Activated B cell treated with CpG ODN at 0.5 μM for 24 hours (primary cell): ENCODE measurements at regions not wholly inside any gene's neighbourhood (a gene's known extent, or its start where the extent isn't known, plus 50 kb on each side); places are given as distances from the start of the nearest gene placed in this dataset.

ENCODE experiments used
- ATAC-seq: fragments of 200-7000 bp; cut with Tn5 transposase; one replicate; pipeline ENCODE4 v1.10.0; 2021; ENCODE audit warnings: low read depth, mild to moderate bottlenecking, moderate library complexity
- CTCF ChIA-PET: fragments of 350-600 bp; sonication (Branson Sonifier 250); formaldehyde crosslinking; loops from one replicate; lab custom pipeline; 2021; ENCODE audit warnings: antibody characterized with exemption; lab: Charles Lee
- POLR2A ChIA-PET: fragments of 350-600 bp; sonication (Branson Sonifier 250); formaldehyde crosslinking; loops from one replicate; lab custom pipeline; 2021; ENCODE audit warnings: antibody characterized with exemption; lab: Charles Lee
- DNase-seq: peaks from one replicate; pipeline ENCODE4 v3.0.0; 2022
- H3K27ac Mint-ChIP-seq: one replicate; pipeline ENCODE4 v1.8.0; 2020; ENCODE audit warnings: mixed read lengths
- H3K27me3 Mint-ChIP-seq: one replicate; pipeline ENCODE4 v1.8.0; 2021; ENCODE audit warnings: mixed read lengths
- H3K36me3 Mint-ChIP-seq: one replicate; pipeline ENCODE4 v1.8.0; 2021; ENCODE audit warnings: low read depth, mixed read lengths
- H3K4me1 Mint-ChIP-seq: one replicate; pipeline ENCODE4 v1.8.0; 2021; ENCODE audit warnings: mixed read lengths
- H3K4me3 Mint-ChIP-seq: one replicate; pipeline ENCODE4 v1.8.0; 2020; ENCODE audit warnings: mild to moderate bottlenecking, mixed read lengths
- H3K9me3 Mint-ChIP-seq: one replicate; pipeline ENCODE4 v1.8.0; 2020; ENCODE audit warnings: mixed read lengths
- CTCF ChIP-seq: fragments of 200-600 bp; IDR thresholded peaks from one replicate; pipeline ENCODE4 v1.8.0; 2022; ENCODE audit warnings: antibody characterized with exemption, mild to moderate bottlenecking
- intact Hi-C: fragments of 100-400 bp; cut with micrococcal nuclease; formaldehyde crosslinking; loops from one replicate; pipeline ENCODE4 v1.15.1; 2024

DNA sequence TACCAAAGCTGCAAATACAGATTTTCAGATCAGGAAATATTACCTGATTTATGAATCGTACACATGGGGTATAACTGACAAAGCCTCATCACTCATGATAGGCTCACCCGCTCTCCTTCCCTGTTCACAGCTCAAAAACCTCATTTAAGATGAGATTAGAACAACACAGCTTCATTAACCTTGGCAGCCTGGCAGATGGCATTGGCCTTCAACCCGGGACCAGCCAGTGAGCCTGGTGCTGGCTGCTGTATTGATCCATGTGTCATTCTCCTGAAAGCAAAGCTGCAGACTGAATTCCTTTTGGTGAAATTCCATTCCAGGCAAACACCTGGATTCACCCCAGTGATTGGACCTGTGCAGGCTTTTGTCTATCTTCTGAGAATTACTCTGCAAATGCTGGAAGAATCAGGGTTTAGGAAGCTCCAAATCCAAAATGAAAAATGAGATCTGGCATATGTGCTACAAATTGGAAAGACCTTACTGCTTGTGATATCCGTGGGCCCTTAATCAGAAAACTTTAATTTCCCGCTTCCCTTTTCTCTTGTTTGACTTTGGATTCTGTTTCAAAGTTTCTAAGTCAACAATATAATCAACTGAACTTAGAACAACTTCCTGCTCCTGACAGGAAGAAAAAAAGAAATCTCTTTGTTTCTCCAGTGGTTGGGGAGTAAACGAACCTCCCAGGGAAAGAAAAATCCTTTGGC is 189.1 kb upstream of the KBTBD8 start:
- DNase-seq, result no peak
- Mint-ChIP-seq H3K36me3 (no peaks in the 10 kb centered on the region), H3K9me3 (no peaks in the 10 kb centered on the region), H3K27me3 (no peaks in the 10 kb centered on the region), H3K4me1 (no peaks in the 10 kb centered on the region), H3K27ac (no peak overlapping the region), H3K4me3 (no peak overlapping the region)
- POLR2A ChIA-PET, result no interaction called here
- CTCF ChIA-PET, result interaction anchor here (1.2 to 1.4 kb wide), 2 partner anchors 13 kb away, joined by 3 to 4 read pairs; no protein-coding TSS in a partner anchor
- intact Hi-C loops, result no loop called here
- ATAC-seq, result no peak
- TF ChIP-seq CTCF, result no peak

DNA sequence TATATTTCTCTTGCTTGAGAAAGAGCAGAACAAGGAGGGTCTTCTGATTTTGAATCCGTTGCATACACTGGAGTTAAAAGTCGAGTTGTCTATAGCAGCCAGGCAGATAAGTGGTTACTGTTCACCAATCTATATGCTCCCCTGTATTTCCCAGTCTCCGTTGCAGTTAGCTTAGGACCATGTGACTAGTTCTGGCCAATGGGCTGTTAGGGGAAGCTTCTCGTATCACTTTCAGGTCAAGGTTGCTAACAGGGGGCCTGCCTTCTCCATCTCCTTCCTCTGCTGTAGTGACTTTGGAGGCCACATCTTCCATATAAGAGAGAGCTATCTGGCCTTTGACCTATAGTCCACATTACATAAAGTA is 188.5 kb upstream of the KBTBD8 start:
- POLR2A ChIA-PET, result no interaction called here
- CTCF ChIA-PET, result interaction anchor here (1.2 kb wide), 1 partner anchor 13 kb away, joined by 4 read pairs; no protein-coding TSS in a partner anchor
- ATAC-seq, result no peak
- H3K4me3 Mint-ChIP-seq, result no peak overlapping the region
- TF ChIP-seq CTCF, result no peak
- H3K9me3 Mint-ChIP-seq, result no peaks in the 10 kb centered on the region
- no peak overlapping the region for H3K27ac Mint-ChIP-seq
- no peak for DNase-seq
- intact Hi-C loops, result no loop called here
- no peaks in the 10 kb centered on the region for H3K4me1 Mint-ChIP-seq
- H3K36me3 Mint-ChIP-seq, result no peaks in the 10 kb centered on the region
- no peaks in the 10 kb centered on the region for H3K27me3 Mint-ChIP-seq

- ATAC-seq (no peak), DNase-seq (no peak)
- intact Hi-C loops, result no loop called here
- Mint-ChIP-seq H3K4me3 (no peak overlapping the region), H3K4me1 (no peaks in the 10 kb centered on the region), H3K27ac (no peak overlapping the region), H3K36me3 (no peaks in the 10 kb centered on the region), H3K27me3 (peaks cover 2% of the 10 kb centered on the region), H3K9me3 (no peaks in the 10 kb centered on the region)
- CTCF ChIA-PET, result no interaction called here
- POLR2A ChIA-PET, result no interaction called here
- no peak for TF ChIP-seq CTCF
Measured at GRCh38 chr3:66812136-66812535, 186.0 kb upstream of the KBTBD8 start.

- Mint-ChIP-seq H3K27me3 (peaks cover 3% of the 10 kb centered on the region), H3K36me3 (no peaks in the 10 kb centered on the region), H3K9me3 (no peaks in the 10 kb centered on the region), H3K27ac (no peak overlapping the region), H3K4me3 (no peak overlapping the region), H3K4me1 (no peaks in the 10 kb centered on the region)
- no peak for TF ChIP-seq CTCF
- DNase-seq (no peak), ATAC-seq (no peak)
- ChIA-PET POLR2A (no interaction called here), CTCF (interaction anchor here (0.7 kb wide), 1 partner anchor 560 kb away, joined by 3 read pairs; no protein-coding TSS in a partner anchor)
- intact Hi-C loops, result no loop called here
Measured at GRCh38 chr3:66812741-66813140, 185.4 kb upstream of the KBTBD8 start.

- no peaks in the 10 kb centered on the region for H3K9me3 Mint-ChIP-seq
- no peak overlapping the region for H3K4me3 Mint-ChIP-seq
- ATAC-seq, result peak; percentile 56
- ChIA-PET CTCF (interaction anchor here (0.7 to 12.6 kb wide), 9 partner anchors 16 to 581 kb away, joined by 3 to 204 read pairs (median 4); no protein-coding TSS in a partner anchor), POLR2A (no interaction called here)
- peak; percentile 78 for TF ChIP-seq CTCF
- H3K27me3 Mint-ChIP-seq, result peaks cover 5% of the 10 kb centered on the region
- H3K36me3 Mint-ChIP-seq, result no peaks in the 10 kb centered on the region
- no peaks in the 10 kb centered on the region for H3K4me1 Mint-ChIP-seq
- intact Hi-C loops, result loop anchor here (1.0 to 5.0 kb wide), 5 partner anchors 315 to 1029 kb away; partner anchors contain the start of gene LRIG1
- H3K27ac Mint-ChIP-seq, result no peak overlapping the region
- no peak for DNase-seq
Measured at GRCh38 chr3:66816090-66816761, 181.9 kb upstream of the KBTBD8 start.
